Body of pancreas (tissue), 4 donors: ENCODE measurements at regions not wholly inside any gene's neighbourhood (a gene's known extent, or its start where the extent isn't known, plus 50 kb on each side); places are given as distances from the start of the nearest gene placed in this dataset.

Experiments used
- ATAC-seq: fragments of 150-250 bp; one replicate; pipeline ENCODE4 v1.9.1; 2016
- DNase-seq, 4 donors: peaks; one replicate each; pipeline ENCODE4 v3.0.0-alpha.2; 2019
- H3K27ac ChIP-seq, 4 donors: fragments of 200-600 bp; sonication (generic); 1 replicate in 3 of 4; 2 replicates in 1 of 4; pipeline versions ENCODE4 v1.5.1 to v1.6.1; 2016 to 2019; ENCODE audit warnings: mild to moderate bottlenecking in 1 of 4, mixed read lengths in 1 of 4, moderate library complexity in 1 of 4
- H3K27me3 ChIP-seq, 2 donors: fragments of 200-600 bp; sonication (generic); one replicate each; pipeline ENCODE4 v1.6.0; 2016; ENCODE audit warnings: mild to moderate bottlenecking in 1 of 2
- H3K36me3 ChIP-seq, 2 donors: fragments of 200-600 bp; sonication (generic); replicated peaks in 1 of 2; 2 replicates each; pipeline ENCODE4 v1.5.1; 2016; ENCODE audit warnings: low read depth in 2 of 2; ENCODE audit not compliant: insufficient read depth in 1 of 2
- H3K4me1 ChIP-seq: fragments of 200-600 bp; sonication (generic); one replicate; pipeline ENCODE4 v1.6.0; 2016
- H3K4me3 ChIP-seq, 2 donors: fragments of 200-600 bp; sonication (generic); 1 replicate in 1 of 2; 2 replicates in 1 of 2; pipeline ENCODE4 v1.5.1; 2016 to 2019
- H3K9me3 ChIP-seq, 3 donors: fragments of 200-600 bp; sonication (generic); 1 replicate in 2 of 3; 2 replicates in 1 of 3; pipeline ENCODE4 v1.5.1; 2016
- POLR2A ChIP-seq, 3 donors: fragments of 450-650 bp; IDR thresholded peaks; one replicate each; pipeline ENCODE4 v1.6.1; 2016; ENCODE audit warnings: antibody characterized with exemption in 3 of 3, mild to moderate bottlenecking in 2 of 3
- WGBS, 2 donors: methylation state at CpG; one replicate each; pipeline ENCODE4 v1.1.5; 2017; 5-methylcytosine and 5-hydroxymethylcytosine counted together
- intact Hi-C: fragments of 100-400 bp; cut with DNase I; formaldehyde crosslinking; loops from one replicate; pipeline ENCODE4 v1.15.1; 2023
- TF ChIP-seq, protein P1 (sequence below), 7 experiments: fragments of 450-650 bp in 4 of 7; fragments of 200-600 bp in 3 of 7; sonication (generic) in 3 of 7; IDR thresholded peaks; one replicate each; pipeline ENCODE4 v1.5.1; 2016 to 2019; ENCODE audit warnings: antibody characterized with exemption in 7 of 7

DNA sequence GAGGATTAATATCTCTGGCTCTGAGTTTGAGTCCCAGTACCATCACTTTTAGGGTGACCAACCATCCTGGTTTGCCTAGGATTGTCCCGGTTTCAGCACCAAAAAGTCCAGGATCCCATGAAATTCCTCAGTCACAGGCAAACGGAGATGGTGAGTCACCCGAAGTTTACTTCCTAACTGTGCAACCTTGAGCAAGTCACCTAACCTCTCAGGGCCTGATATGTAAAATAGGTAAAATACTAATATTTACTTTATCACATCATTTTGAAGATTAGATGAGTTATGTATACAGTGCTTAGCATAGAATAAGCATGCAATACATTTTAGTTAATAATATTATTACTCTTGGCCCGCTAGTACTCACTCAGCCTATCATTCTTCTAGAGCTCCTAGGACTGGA is 91.1 kb upstream of the KCNMB2 start:
- WGBS, 2 donors, result 42 to 64% methylated on average over 4 of the region's 4 CpGs
- Histone ChIP-seq H3K4me1 (peaks cover 13% of the 10 kb centered on the region), H3K27ac (no peak overlapping the region), H3K36me3 (no peaks in the 10 kb centered on the region), H3K9me3 (no peaks in the 10 kb centered on the region), H3K27me3 (no peaks in the 10 kb centered on the region), H3K4me3 (no peak overlapping the region)
- intact Hi-C loops, result no loop called here
- no peak for TF ChIP-seq POLR2A (IDR thresholded peaks at IDR 0.05)
- TF ChIP-seq, protein P1, sequence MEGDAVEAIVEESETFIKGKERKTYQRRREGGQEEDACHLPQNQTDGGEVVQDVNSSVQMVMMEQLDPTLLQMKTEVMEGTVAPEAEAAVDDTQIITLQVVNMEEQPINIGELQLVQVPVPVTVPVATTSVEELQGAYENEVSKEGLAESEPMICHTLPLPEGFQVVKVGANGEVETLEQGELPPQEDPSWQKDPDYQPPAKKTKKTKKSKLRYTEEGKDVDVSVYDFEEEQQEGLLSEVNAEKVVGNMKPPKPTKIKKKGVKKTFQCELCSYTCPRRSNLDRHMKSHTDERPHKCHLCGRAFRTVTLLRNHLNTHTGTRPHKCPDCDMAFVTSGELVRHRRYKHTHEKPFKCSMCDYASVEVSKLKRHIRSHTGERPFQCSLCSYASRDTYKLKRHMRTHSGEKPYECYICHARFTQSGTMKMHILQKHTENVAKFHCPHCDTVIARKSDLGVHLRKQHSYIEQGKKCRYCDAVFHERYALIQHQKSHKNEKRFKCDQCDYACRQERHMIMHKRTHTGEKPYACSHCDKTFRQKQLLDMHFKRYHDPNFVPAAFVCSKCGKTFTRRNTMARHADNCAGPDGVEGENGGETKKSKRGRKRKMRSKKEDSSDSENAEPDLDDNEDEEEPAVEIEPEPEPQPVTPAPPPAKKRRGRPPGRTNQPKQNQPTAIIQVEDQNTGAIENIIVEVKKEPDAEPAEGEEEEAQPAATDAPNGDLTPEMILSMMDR (IDR thresholded peaks at IDR 0.05), result no peak
- no peak for ATAC-seq
- DNase-seq, result no peak

DNA sequence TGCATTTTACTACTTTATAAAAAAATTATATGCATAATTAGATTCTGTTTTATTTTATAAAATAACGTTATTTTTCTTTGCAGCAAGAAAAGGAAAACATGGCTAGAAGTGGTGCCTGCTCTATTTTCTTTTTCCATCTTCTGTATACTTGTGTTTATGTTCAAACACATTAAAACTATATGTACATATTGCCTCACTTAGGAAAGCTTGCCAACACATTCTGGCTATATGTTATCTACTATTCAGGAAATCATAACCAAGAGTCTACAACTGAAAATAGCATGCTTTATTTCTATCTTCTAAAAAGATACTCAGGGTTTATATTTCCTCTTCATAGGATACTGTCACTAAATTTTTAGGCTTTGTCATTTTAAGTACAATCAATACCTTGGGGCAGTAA is 90.2 kb upstream of the KCNMB2 start:
- peaks cover 13% of the 10 kb centered on the region for H3K4me1 ChIP-seq
- intact Hi-C loops, result no loop called here
- no peak for DNase-seq
- H3K36me3 ChIP-seq, result no peaks in the 10 kb centered on the region
- TF ChIP-seq, protein P1 (IDR thresholded peaks at IDR 0.05), result no peak
- no peak for TF ChIP-seq POLR2A (IDR thresholded peaks at IDR 0.05)
- no peak for ATAC-seq
- no peak overlapping the region for H3K27ac ChIP-seq
- WGBS, 2 donors, result 72 to 83% methylated on average over 1 of the region's 1 CpG
- no peaks in the 10 kb centered on the region for H3K9me3 ChIP-seq
- H3K4me3 ChIP-seq, result no peak overlapping the region
- H3K27me3 ChIP-seq, result no peaks in the 10 kb centered on the region

DNA sequence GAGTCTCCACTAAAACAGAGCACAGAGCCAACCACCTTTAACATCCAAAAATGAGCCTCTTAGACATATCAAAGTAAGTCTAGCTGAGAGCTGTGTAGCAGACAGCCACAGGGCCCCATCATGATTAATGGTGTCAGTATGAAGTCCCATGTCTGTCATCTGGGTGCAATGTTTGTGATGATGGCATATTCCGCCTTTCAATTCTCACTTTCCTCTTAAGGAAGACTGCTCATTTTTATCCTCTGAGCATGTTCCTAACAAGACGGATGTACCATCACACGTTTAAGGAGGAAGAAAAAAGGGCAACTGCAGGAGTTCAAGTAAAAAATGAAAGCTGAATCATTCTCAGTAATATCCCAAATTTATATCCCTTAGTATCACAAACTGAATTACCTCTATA is 85.8 kb upstream of the KCNMB2 start:
- Histone ChIP-seq H3K27me3 (no peaks in the 10 kb centered on the region), H3K4me1 (no peaks in the 10 kb centered on the region), H3K9me3 (no peaks in the 10 kb centered on the region), H3K36me3 (no peaks in the 10 kb centered on the region), H3K27ac (no peak overlapping the region), H3K4me3 (no peak overlapping the region)
- TF ChIP-seq POLR2A (IDR thresholded peaks at IDR 0.05), result no peak
- TF ChIP-seq, protein P1 (IDR thresholded peaks at IDR 0.05), result no peak
- no peak for ATAC-seq
- 70 to 80% methylated on average over 3 of the region's 3 CpGs for WGBS, 2 donors
- DNase-seq, result no peak
- intact Hi-C loops, result no loop called here

DNA sequence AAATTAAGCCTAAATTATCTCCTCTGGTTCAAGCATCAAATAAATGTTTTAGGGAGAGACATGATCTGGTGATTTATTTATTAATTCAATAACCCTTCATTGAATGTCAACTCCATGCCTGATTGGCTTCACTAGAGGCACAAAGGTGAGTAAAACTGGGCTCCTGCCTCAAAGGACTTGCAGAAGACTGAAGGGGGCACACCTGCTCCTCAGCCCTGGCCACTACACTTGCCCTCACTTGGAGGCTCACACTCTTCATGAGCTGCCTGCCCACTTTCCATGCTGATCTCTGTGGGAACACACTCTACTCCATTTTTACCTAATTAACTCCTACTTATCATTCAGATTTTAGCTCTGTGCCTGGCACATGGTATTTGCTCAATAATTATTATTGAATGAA is 84.4 kb upstream of the KCNMB2 start:
- H3K4me3 ChIP-seq, result no peak overlapping the region
- H3K9me3 ChIP-seq, result no peaks in the 10 kb centered on the region
- ATAC-seq, result no peak
- no peaks in the 10 kb centered on the region for H3K36me3 ChIP-seq
- no peak for DNase-seq
- no peaks in the 10 kb centered on the region for H3K27me3 ChIP-seq
- H3K27ac ChIP-seq, result no peak overlapping the region
- intact Hi-C loops, result no loop called here
- TF ChIP-seq POLR2A (IDR thresholded peaks at IDR 0.05), result no peak
- TF ChIP-seq, protein P1 (IDR thresholded peaks at IDR 0.05), result no peak
- no peaks in the 10 kb centered on the region for H3K4me1 ChIP-seq

DNA sequence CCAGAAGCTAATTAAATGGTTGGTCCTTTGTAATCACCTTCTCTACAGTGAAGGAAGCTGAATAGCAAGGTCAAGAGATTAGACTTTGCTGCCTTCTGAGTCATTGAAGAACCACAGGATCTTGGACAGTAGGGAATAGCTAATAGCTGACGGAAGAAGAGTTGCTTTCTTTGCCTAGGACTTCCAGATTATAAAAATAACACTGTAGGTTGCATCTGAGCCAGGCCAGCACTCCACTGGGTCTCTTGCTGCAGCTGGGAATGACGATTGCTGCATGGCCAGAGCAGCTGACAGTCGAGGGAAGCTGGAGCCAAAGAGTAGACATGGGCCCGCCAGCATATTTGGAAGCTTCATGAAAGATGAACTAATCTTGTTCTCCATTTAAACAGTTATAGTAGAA is 81.5 kb upstream of the KCNMB2 start:
- peak; percentile 59 for ATAC-seq
- Histone ChIP-seq H3K4me3 (no peak overlapping the region), H3K27ac (no peak overlapping the region), H3K4me1 (no peaks in the 10 kb centered on the region), H3K36me3 (no peaks in the 10 kb centered on the region), H3K9me3 (no peaks in the 10 kb centered on the region), H3K27me3 (no peaks in the 10 kb centered on the region)
- intact Hi-C loops, result no loop called here
- DNase-seq, result peak in 2 of 4 donors; percentile 33 to 34
- 73 to 92% methylated on average over 4 of the region's 4 CpGs for WGBS, 2 donors
- TF ChIP-seq POLR2A (IDR thresholded peaks at IDR 0.05), result no peak
- TF ChIP-seq, protein P1 (IDR thresholded peaks at IDR 0.05), result no peak
